Naive B cell (primary cell): ENCODE measurements at regions not wholly inside any gene's neighbourhood (a gene's known extent, or its start where the extent isn't known, plus 50 kb on each side); places are given as distances from the start of the nearest gene placed in this dataset.

Experiments used
- ATAC-seq, 2 donors: fragments of 150-1000 bp; cut with Tn5 transposase; 2 replicates each; pipeline ENCODE4 v1.10.0; 2021; ENCODE audit warnings: low read depth in 2 of 2, mild to moderate bottlenecking in 2 of 2, moderate library complexity in 2 of 2
- DNase-seq: peaks from one replicate; pipeline ENCODE4 v3.0.0; 2022
- H3K27ac Mint-ChIP-seq, 6 donors: one replicate each; pipeline ENCODE4 v1.8.0; 2020 to 2022; ENCODE audit warnings: mild to moderate bottlenecking in 6 of 6, mixed read lengths in 6 of 6, moderate library complexity in 5 of 6, inconsistent platforms in 2 of 6
- H3K27me3 Mint-ChIP-seq, 3 donors: one replicate each; pipeline ENCODE4 v1.8.0; 2021 to 2022; ENCODE audit warnings: mixed read lengths in 3 of 3, mild to moderate bottlenecking in 1 of 3
- H3K36me3 Mint-ChIP-seq, 2 donors: one replicate each; pipeline ENCODE4 v1.8.0; 2020 to 2022; ENCODE audit warnings: mixed read lengths in 2 of 2, inconsistent platforms in 1 of 2, mild to moderate bottlenecking in 1 of 2
- H3K4me1 Mint-ChIP-seq, 3 donors: one replicate each; pipeline ENCODE4 v1.8.0; 2020 to 2022; ENCODE audit warnings: mixed read lengths in 3 of 3, inconsistent platforms in 1 of 3, mild to moderate bottlenecking in 1 of 3, moderate library complexity in 1 of 3
- H3K4me3 Mint-ChIP-seq, 8 donors: one replicate each; pipeline ENCODE4 v1.8.0; 2020 to 2022; ENCODE audit warnings: mild to moderate bottlenecking in 8 of 8, mixed read lengths in 8 of 8, moderate library complexity in 8 of 8, inconsistent platforms in 2 of 8
- H3K9me3 Mint-ChIP-seq, 7 donors: one replicate each; pipeline ENCODE4 v1.8.0; 2020 to 2022; ENCODE audit warnings: mixed read lengths in 7 of 7, mild to moderate bottlenecking in 5 of 7, inconsistent platforms in 2 of 7, moderate library complexity in 1 of 7

GRCh38 chr3:117910820-117911521, 1123.7 kb downstream of the IGSF11 start:
- no peak overlapping the region for H3K27ac Mint-ChIP-seq
- H3K4me1 Mint-ChIP-seq, result no peaks in the 10 kb centered on the region
- H3K9me3 Mint-ChIP-seq, result peaks cover 0 to 4% (median 0%) of the 10 kb centered on the region in 7 donors
- DNase-seq, result no peak
- no peaks in the 10 kb centered on the region for H3K27me3 Mint-ChIP-seq
- H3K4me3 Mint-ChIP-seq, result no peak overlapping the region
- no peaks in the 10 kb centered on the region for H3K36me3 Mint-ChIP-seq
- ATAC-seq, result no peak

GRCh38 chr3:117912352-117912751, 1122.3 kb downstream of the IGSF11 start:
- DNase-seq (no peak), ATAC-seq (no peak)
- Mint-ChIP-seq H3K9me3 (peaks cover 0 to 6% (median 0%) of the 10 kb centered on the region in 7 donors), H3K4me1 (no peaks in the 10 kb centered on the region), H3K27me3 (no peaks in the 10 kb centered on the region), H3K36me3 (no peaks in the 10 kb centered on the region), H3K4me3 (no peak overlapping the region), H3K27ac (no peak overlapping the region)

DNA sequence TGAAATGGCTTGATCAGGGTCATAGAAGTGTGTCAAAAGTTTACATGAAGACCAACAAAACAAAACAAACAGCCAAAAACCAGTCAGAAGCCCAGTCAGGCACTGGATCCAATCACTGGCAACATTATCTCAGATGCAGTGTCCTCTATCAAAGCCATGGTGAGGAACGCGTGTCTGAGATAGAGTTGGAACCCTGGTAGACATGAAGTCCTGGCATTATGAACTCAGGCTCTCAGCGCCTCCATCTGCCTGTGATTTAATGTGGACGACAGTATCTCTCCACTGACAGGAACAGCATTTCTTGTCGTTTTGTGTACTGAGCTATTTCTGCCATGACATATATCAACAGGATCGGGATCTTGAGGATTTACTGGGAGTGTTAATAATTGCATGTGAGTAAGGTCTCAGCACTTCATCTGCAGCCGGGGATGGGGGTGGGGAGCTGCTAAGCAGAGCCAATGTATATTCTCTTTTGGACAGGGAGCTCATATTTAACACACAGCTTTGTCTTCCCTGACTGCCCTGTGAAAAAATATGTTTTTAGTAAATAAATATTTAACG, 1120.0 kb downstream of the IGSF11 start:
- Mint-ChIP-seq H3K4me1 (no peaks in the 10 kb centered on the region), H3K27me3 (no peaks in the 10 kb centered on the region), H3K4me3 (peak overlapping the region in 1 of 8 donors; percentile 9), H3K9me3 (peaks cover 0 to 5% (median 0%) of the 10 kb centered on the region in 7 donors), H3K27ac (no peak overlapping the region), H3K36me3 (no peaks in the 10 kb centered on the region)
- ATAC-seq (no peak), DNase-seq (no peak)

DNA sequence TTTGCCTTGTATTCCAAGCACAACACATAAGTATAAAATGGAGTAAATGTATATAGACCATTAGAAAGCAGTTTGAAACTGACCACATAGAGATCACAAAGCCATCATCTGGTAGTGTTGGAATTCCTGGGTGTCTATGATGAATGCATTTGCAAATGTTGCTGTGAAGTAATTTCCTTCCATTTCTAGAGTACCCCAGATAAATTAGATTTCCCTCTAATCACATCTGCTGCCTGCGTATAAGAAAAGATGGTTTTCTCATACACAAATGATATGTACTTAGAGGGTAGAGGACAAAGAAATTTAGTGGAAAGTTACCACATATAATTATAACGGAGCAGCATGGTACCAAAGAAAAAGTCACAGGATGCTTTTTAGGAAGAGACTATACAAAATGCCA, 1117.8 kb downstream of the IGSF11 start:
- no peak for DNase-seq
- ATAC-seq, result no peak
- H3K27me3 Mint-ChIP-seq, result no peaks in the 10 kb centered on the region
- no peaks in the 10 kb centered on the region for H3K4me1 Mint-ChIP-seq
- H3K9me3 Mint-ChIP-seq, result peaks cover 0 to 3% (median 0%) of the 10 kb centered on the region in 7 donors
- no peaks in the 10 kb centered on the region for H3K36me3 Mint-ChIP-seq
- H3K4me3 Mint-ChIP-seq, result no peak overlapping the region
- no peak overlapping the region for H3K27ac Mint-ChIP-seq

GRCh38 chr3:117919621-117920020, 1115.0 kb downstream of the IGSF11 start:
- H3K9me3 Mint-ChIP-seq, result peaks cover 0 to 3% (median 0%) of the 10 kb centered on the region in 7 donors
- H3K4me3 Mint-ChIP-seq, result no peak overlapping the region
- peak overlapping the region in 1 of 6 donors; percentile 61 for H3K27ac Mint-ChIP-seq
- H3K4me1 Mint-ChIP-seq, result no peaks in the 10 kb centered on the region
- H3K36me3 Mint-ChIP-seq, result no peaks in the 10 kb centered on the region
- no peak for ATAC-seq
- no peak for DNase-seq
- no peaks in the 10 kb centered on the region for H3K27me3 Mint-ChIP-seq

GRCh38 chr3:117920253-117920898, 1114.3 kb downstream of the IGSF11 start:
- Mint-ChIP-seq H3K36me3 (no peaks in the 10 kb centered on the region), H3K9me3 (peaks cover 0 to 3% (median 0%) of the 10 kb centered on the region in 7 donors), H3K4me3 (no peak overlapping the region), H3K4me1 (no peaks in the 10 kb centered on the region), H3K27me3 (no peaks in the 10 kb centered on the region), H3K27ac (no peak overlapping the region)
- DNase-seq (no peak), ATAC-seq (no peak)

DNA sequence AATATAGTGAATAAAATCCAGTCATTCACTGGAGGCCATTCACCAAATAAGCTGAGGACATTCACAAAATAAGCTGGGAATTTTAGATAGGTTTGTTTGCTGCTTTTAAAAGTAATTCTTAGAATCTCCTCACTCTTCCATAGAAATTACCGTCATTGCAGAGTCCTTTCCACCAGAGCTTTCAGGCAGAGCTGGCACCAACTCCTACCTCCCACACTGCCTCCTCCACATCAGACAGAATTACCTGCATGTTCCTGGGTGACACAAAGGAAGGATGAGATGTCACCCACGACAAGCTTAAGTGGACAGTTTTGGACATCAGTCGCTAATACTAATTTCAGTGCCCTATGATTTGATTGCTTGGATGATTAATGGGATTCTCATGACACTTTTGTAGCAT, 1113.2 kb downstream of the IGSF11 start:
- no peaks in the 10 kb centered on the region for H3K36me3 Mint-ChIP-seq
- no peaks in the 10 kb centered on the region for H3K27me3 Mint-ChIP-seq
- H3K9me3 Mint-ChIP-seq, result peaks cover 0 to 1% (median 0%) of the 10 kb centered on the region in 7 donors
- H3K4me1 Mint-ChIP-seq, result no peaks in the 10 kb centered on the region
- no peak overlapping the region for H3K4me3 Mint-ChIP-seq
- H3K27ac Mint-ChIP-seq, result no peak overlapping the region
- ATAC-seq, result no peak
- DNase-seq, result no peak

DNA sequence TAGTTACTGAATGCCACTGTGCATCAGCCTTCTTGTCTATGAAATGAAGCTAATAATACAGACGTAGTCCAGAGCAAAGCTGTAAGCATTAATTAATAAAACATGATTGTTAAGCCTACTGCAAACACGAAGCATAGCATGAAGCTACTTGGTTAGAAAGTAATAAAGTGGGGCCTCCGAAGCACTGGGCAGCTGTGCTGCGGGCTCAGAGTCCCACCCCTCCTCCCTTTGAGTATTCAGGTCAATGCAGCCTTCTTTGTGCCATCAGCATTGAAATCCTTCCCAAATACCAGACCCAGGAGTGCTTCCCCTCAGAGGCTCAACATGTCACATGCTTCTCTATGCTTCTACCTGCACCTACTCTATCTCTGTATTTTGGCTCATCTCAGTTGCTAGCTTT, 1112.6 kb downstream of the IGSF11 start:
- H3K4me1 Mint-ChIP-seq, result no peaks in the 10 kb centered on the region
- H3K9me3 Mint-ChIP-seq, result no peaks in the 10 kb centered on the region
- ATAC-seq (no peak), DNase-seq (no peak)
- no peak overlapping the region for H3K4me3 Mint-ChIP-seq
- H3K27me3 Mint-ChIP-seq, result no peaks in the 10 kb centered on the region
- H3K27ac Mint-ChIP-seq, result no peak overlapping the region
- no peaks in the 10 kb centered on the region for H3K36me3 Mint-ChIP-seq

DNA sequence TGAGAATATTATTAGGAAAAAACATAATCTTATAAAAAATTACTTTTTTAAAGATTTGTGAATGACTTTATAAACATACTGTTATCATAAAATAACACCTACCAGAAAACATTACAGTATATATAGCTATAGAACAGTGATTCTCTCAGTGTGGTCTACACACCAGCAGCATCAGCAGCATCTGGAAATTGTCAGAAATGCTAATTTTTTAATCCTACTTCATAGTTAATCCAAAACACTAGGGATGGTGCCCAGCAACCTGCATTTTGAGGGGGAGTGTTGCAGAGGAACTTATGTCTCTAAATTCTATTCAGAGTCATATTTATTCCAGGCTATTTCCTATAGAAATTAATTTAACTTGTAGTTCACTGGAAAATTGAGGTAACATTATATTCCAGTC, 1107.8 kb downstream of the IGSF11 start:
- H3K4me1 Mint-ChIP-seq, result no peaks in the 10 kb centered on the region
- no peaks in the 10 kb centered on the region for H3K36me3 Mint-ChIP-seq
- H3K9me3 Mint-ChIP-seq, result peaks cover 0 to under 1% (median 0%) of the 10 kb centered on the region in 7 donors
- no peaks in the 10 kb centered on the region for H3K27me3 Mint-ChIP-seq
- H3K4me3 Mint-ChIP-seq, result no peak overlapping the region
- no peak for DNase-seq
- no peak overlapping the region for H3K27ac Mint-ChIP-seq
- no peak for ATAC-seq

DNA sequence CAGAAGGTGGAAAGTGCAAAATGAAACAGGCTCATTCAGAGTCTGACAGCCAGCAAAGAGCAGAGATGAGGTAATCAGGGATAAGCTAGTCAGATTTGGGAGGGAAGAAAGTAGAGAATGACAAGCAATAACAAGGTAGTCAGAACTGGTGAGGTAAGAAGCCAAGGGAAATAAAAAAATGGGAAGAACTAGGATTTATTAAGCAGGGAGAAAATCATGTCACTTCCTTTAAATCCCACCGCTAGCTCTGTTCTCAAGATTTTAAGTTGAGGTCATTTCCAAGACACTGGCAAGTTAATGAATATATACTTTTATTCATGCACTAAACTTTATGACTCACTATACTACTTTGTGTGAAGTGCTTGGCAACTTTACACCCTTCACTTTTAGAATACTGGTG, 1106.8 kb downstream of the IGSF11 start:
- Mint-ChIP-seq H3K27me3 (no peaks in the 10 kb centered on the region), H3K9me3 (peaks cover 0 to 4% (median 0%) of the 10 kb centered on the region in 7 donors), H3K4me1 (no peaks in the 10 kb centered on the region), H3K36me3 (no peaks in the 10 kb centered on the region), H3K4me3 (no peak overlapping the region), H3K27ac (no peak overlapping the region)
- DNase-seq, result no peak
- ATAC-seq, result no peak

DNA sequence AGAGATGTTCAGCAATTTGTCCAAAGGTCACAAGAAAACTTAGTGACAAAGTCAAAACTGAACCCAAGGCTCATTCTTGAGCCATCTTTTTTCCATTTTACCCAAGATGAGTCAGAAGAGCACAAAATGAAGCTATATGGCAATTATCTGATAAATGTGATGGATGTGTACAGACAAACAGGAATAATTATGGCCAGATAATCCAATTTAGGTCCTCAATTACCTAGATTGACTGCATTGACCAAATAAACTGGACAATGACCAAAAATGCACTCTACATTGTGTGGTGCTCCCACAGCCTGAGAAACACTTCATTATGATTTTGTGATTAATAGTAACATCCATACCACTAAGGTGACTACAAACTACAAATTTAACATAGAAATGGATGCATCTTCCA, 1105.8 kb downstream of the IGSF11 start:
- Mint-ChIP-seq H3K9me3 (peaks cover 0 to 4% (median 0%) of the 10 kb centered on the region in 7 donors), H3K27ac (no peak overlapping the region), H3K4me1 (no peaks in the 10 kb centered on the region), H3K27me3 (no peaks in the 10 kb centered on the region), H3K36me3 (no peaks in the 10 kb centered on the region), H3K4me3 (no peak overlapping the region)
- ATAC-seq, result no peak
- DNase-seq, result no peak

GRCh38 chr3:117932441-117932840, 1102.2 kb downstream of the IGSF11 start:
- peaks cover 0 to 5% (median 0%) of the 10 kb centered on the region in 7 donors for H3K9me3 Mint-ChIP-seq
- no peak overlapping the region for H3K27ac Mint-ChIP-seq
- no peaks in the 10 kb centered on the region for H3K27me3 Mint-ChIP-seq
- no peak overlapping the region for H3K4me3 Mint-ChIP-seq
- ATAC-seq (no peak), DNase-seq (no peak)
- H3K4me1 Mint-ChIP-seq, result no peaks in the 10 kb centered on the region
- no peaks in the 10 kb centered on the region for H3K36me3 Mint-ChIP-seq

DNA sequence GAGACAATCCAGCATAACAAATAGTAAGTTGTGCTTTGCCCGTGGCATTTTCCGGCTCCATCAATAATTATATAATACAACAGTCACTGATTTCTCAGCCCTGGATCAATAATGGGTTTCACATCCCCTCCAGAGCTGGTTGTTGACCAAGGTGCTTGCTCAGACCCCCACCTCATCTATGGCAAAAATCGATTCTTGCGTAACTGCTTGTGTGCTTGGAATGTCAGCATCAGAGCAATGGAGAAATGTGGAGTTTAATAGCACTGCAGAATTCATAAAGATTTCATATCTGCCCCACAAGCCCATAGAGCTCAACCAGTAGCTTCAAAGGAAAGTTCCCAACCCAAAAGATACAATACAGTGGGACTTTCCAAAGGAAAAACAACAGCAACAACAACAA, 1098.5 kb downstream of the IGSF11 start:
- Mint-ChIP-seq H3K9me3 (peaks cover 1 to 14% (median 7%) of the 10 kb centered on the region in 7 donors), H3K27ac (no peak overlapping the region), H3K4me1 (no peaks in the 10 kb centered on the region), H3K36me3 (no peaks in the 10 kb centered on the region), H3K27me3 (no peaks in the 10 kb centered on the region), H3K4me3 (no peak overlapping the region)
- ATAC-seq (no peak), DNase-seq (no peak)

GRCh38 chr3:117938974-117939373, 1095.7 kb downstream of the IGSF11 start:
- no peak for ATAC-seq
- Mint-ChIP-seq H3K36me3 (no peaks in the 10 kb centered on the region), H3K4me1 (no peaks in the 10 kb centered on the region), H3K4me3 (no peak overlapping the region), H3K27ac (no peak overlapping the region), H3K27me3 (no peaks in the 10 kb centered on the region), H3K9me3 (peaks cover 1 to 14% (median 7%) of the 10 kb centered on the region in 7 donors)
- no peak for DNase-seq
